Loucy (cell line): ENCODE measurements at regions not wholly inside any gene's neighbourhood (a gene's known extent, or its start where the extent isn't known, plus 50 kb on each side); places are given as distances from the start of the nearest gene placed in this dataset.

Source experiments
- CTCF ChIP-seq: fragments of 200-600 bp; sonication (generic); conservative IDR thresholded peaks from 2 replicates; pipeline ENCODE4 v1.5.1; 2014; ENCODE audit warnings: mild to moderate bottlenecking, antibody characterized with exemption, low read length
- EZH2phosphoT487 ChIP-seq: fragments of 200-600 bp; IDR thresholded peaks from 2 replicates; pipeline ENCODE4 v1.6.1; 2018; ENCODE audit warnings: antibody characterized with exemption, mild to moderate bottlenecking, moderate library complexity, borderline replicate concordance

DNA sequence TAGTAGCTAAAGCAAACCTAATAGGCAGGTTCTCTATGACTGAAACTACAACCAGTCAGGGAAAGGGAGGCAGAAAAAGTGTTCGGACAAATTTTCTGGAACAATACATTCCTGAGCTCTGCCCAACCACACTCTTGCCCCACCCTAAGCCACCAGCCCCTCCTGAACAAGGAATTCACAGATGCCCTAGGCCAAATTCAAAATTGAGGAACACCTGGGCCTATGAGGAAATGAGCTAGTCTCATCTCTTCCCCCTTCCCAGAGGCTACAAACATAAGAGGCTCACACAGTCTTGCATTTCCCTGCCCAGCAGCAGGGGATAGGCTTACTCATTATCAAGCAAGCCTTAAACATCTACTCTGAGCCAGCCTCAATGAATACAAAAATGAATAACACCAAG, 284.7 kb downstream of the ZNF674 start:
- TF ChIP-seq CTCF (no peak), EZH2phosphoT487 (no peak)
